GM18517 (cell line): ENCODE measurements at regions not wholly inside any gene's neighbourhood (a gene's known extent, or its start where the extent isn't known, plus 50 kb on each side); places are given as distances from the start of the nearest gene placed in this dataset.

Source experiments
- ATAC-seq: cut with Tn5 transposase; IDR thresholded peaks from one replicate; pipeline ENCODE4 v1.9.1; 2021; ENCODE audit warnings: mild to moderate bottlenecking, moderate library complexity; ENCODE audit not compliant: unreplicated experiment

GRCh38 chr13:50344717-50345116 lies 329.5 kb downstream of the KCNRG start:
- ATAC-seq: no peak

- no peak for ATAC-seq
These were observed 330.6 kb downstream of the KCNRG start for GRCh38 chr13:50345804-50346203.

- no peak for ATAC-seq
These were observed 333.1 kb downstream of the KCNRG start for GRCh38 chr13:50348371-50348770.

- no peak for ATAC-seq
These were observed 337.7 kb downstream of the KCNRG start for GRCh38 chr13:50352720-50353480.

GRCh38 chr13:50353651-50354415 lies 338.6 kb downstream of the KCNRG start:
- ATAC-seq: no peak

- no peak for ATAC-seq
These were observed 340.6 kb downstream of the KCNRG start for GRCh38 chr13:50355797-50356196.

GRCh38 chr13:50357136-50357535 lies 341.9 kb downstream of the KCNRG start:
- no peak for ATAC-seq

- no peak for ATAC-seq
These were observed 342.4 kb downstream of the KCNRG start for GRCh38 chr13:50357586-50358118.

GRCh38 chr13:50358231-50359040 lies 343.2 kb downstream of the KCNRG start:
- no peak for ATAC-seq

- no peak for ATAC-seq
These were observed 343.8 kb downstream of the KCNRG start for GRCh38 chr13:50359041-50359367.

GRCh38 chr13:50359779-50360178 lies 344.5 kb downstream of the KCNRG start:
- ATAC-seq: no peak

- no peak for ATAC-seq
These were observed 345.4 kb downstream of the KCNRG start for GRCh38 chr13:50360637-50361036.

GRCh38 chr13:50361282-50361681 lies 346.0 kb downstream of the KCNRG start:
- ATAC-seq: no peak

GRCh38 chr13:50365408-50366391 lies 350.5 kb downstream of the KCNRG start:
- ATAC-seq: peak; percentile 54

- peak; percentile 59 for ATAC-seq
These were observed 351.4 kb downstream of the KCNRG start for GRCh38 chr13:50366488-50367174.

GRCh38 chr13:50369646-50370045 lies 354.4 kb downstream of the KCNRG start:
- ATAC-seq: no peak

- peak; percentile 77 for ATAC-seq
These were observed 355.2 kb downstream of the KCNRG start for GRCh38 chr13:50370303-50370950.

- no peak for ATAC-seq
These were observed 359.3 kb downstream of the KCNRG start for GRCh38 chr13:50374517-50374916.

- ATAC-seq: no peak
These were observed 360.5 kb downstream of the KCNRG start for GRCh38 chr13:50375792-50376191.
